HUDEP-2 (cell line): ENCODE measurements at regions not wholly inside any gene's neighbourhood (a gene's known extent, or its start where the extent isn't known, plus 50 kb on each side); places are given as distances from the start of the nearest gene placed in this dataset.

Experiments
- DNase-seq, 76 experiments: peaks; one replicate each; lab custom pipeline; 2025; ENCODE audit not compliant: unreplicated experiment in 76 of 76; lab: John Stamatoyannopoulos, UW

GRCh38 chr10:88023676-88024075, 160.3 kb downstream of the PTEN start:
- DNase-seq: no peak

- no peak for DNase-seq
These were observed 162.6 kb downstream of the PTEN start for GRCh38 chr10:88026031-88026430.

DNA sequence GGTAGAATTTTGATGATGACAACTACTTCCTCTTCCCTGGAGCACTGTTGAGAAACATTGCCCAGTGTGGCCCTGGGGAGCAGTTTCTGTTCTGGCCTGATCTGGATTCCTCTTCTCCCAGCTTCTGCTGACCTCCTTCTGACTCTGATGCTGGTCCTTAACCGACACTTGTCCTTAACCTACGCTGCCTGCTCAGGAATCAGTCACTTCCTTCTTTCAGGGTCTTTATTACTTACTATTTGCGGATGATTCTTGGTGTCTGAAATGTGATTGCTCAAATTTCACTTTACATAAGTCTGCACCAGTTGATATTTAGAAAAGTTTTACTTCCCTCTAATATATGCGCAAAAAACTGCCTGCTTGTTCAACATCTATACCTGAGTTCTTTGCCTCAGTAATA, 164.1 kb downstream of the PTEN start:
- DNase-seq: no peak

DNA sequence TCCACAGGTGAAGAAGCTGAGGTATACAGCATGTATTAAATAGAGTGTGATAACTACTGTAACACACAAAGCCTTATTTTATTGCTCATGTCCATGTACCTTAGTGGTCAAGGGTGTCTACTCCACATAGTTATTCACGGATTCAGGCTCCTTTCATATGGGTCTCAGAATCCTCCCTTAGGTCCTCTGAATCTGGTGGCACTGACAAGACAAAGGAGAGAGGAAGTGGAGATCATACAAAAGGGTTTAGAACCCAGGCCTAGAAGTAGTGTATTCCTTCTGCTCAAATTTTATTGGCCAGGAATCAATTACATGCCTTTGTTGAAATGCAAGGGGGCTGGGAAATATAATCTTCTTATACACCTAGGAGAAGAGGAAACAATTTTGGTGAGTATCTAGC, 164.6 kb downstream of the PTEN start:
- DNase-seq: no peak

GRCh38 chr10:88028654-88029053, 165.2 kb downstream of the PTEN start:
- no peak for DNase-seq

GRCh38 chr10:88032566-88032965, 169.1 kb downstream of the PTEN start:
- no peak for DNase-seq

DNA sequence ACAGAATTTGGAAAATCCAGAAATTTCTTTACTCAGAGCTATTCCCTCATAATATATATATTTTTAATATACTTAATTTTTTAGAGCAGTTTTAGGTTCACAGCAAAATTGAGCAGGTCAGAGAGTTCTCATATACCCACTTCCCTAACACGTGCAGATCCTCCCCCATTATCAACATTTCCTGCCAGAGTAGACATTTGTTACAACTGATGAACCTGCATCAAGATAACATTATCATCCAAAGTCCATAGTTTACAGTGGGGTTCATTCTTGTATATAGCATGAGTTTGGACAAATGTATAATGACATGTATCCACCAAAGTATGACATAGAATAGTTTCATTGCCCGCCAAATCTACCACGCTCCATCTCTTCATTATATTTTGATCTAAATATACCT, 170.0 kb downstream of the PTEN start:
- DNase-seq: no peak

DNA sequence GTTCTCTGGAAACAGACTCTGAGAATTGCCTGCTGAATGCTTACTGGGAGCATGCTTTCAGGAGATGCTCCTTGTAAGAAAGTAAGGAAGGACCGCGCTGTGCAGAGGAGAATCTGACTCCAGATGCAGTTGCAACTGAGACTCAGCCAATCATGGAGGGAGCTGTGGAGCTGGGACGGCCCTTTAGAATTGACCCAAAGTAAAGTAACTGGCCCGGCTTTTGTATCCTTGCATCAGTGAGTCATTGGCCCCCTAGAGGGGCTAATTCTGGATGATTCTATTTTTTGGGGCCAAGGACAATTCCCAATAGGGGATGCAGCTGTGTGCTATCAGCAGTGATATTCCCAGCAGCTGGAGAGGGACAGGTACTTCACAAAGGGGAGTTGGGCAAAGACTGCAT, 170.4 kb downstream of the PTEN start:
- DNase-seq: no peak

GRCh38 chr10:88036126-88036525, 172.7 kb downstream of the PTEN start:
- DNase-seq: no peak

GRCh38 chr10:88037623-88038022, 174.2 kb downstream of the PTEN start:
- DNase-seq: no peak

DNA sequence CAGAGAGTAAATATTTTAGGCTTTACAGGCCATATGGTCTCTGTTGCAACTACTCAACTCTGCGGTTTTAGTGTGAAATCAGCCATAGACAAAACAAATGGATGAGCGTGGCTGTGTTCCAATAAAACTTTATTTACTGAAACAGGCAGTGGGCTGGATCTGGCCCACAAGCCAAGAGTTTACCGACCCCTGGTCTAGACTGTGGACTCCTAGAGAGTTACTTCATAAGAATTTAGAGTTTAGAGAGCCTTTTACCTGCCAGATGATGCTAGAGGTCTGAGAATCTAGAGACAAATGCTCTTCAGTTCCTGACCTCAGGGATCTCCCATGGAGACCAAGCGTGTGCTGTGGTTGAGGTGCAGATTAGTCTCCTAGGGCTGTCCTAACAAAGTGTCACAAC, 174.8 kb downstream of the PTEN start:
- DNase-seq: no peak

DNA sequence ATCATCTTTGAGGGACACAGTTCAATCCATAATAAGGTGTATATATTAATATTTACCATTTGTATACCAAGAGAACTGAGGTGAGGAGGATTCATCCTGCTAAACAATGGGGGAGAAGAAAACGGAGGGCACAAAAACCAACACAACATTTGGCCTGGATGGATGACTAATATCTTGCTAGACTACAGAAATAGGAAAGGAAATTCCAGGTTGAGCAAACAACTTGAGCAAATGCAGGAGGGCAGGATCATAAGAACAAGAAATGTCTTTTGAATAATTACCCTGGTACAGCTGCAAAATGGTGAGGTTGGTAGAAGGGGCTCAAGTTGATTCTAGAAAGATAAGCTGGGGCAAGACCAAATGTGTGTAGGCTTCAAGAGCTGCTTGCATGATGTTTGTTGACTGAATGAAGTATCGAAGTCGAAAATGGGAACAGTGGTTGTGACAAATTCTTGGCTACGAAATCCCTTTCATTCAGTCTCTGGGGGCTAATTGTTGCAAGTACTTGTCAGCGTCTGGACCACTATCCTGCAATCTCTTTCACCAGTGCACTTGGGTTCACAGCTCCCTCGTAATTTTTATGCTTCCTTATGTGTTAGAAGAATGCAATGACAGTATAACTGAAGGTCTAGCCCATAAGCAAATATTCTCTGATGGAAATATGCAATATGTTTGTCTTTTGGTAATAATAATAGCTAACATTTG, 176.2 kb downstream of the PTEN start:
- DNase-seq: no peak

DNA sequence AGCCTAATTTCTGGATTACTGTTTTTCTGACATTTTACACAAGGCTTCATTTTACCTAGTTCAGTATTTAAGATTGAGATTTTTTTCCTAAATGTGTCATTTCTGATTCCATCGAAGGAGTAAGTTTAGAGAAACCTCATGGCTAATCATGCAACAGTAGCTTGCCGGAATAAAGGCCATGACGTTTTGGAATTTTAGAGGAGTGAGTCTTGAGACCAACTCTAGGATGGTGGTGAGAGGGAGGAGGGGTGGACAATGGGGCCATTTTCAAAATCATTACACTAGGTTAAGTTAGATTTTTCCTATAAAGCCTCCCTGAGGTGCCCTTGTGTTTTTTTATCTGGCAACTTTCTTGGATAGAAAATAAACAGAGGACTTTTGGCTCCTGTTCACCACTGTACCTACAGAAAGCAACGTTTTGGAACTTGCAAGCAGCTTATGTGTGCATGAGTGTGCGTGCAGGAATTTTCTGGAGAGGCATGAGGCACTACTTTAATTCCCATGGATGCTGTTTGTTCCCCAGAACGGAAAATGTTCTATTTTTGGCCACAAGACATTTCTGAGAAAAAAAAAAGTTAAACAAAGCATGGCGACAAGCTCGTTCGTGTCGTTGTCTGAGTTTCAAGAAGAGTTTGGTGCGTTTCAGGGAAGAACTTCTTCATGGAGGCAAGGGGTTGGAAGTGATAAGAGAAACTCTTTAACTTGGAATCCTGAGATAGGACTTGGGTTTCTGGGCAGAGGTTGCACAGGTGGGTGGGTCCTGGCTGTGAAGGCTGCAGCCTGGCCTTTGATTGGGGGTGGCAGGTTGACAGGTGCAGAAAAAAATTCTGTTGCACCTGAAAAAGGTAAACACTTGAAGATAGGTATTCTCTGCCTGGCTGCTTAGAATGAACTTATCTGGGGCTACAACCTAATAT, 178.1 kb downstream of the PTEN start:
- DNase-seq: no peak

DNA sequence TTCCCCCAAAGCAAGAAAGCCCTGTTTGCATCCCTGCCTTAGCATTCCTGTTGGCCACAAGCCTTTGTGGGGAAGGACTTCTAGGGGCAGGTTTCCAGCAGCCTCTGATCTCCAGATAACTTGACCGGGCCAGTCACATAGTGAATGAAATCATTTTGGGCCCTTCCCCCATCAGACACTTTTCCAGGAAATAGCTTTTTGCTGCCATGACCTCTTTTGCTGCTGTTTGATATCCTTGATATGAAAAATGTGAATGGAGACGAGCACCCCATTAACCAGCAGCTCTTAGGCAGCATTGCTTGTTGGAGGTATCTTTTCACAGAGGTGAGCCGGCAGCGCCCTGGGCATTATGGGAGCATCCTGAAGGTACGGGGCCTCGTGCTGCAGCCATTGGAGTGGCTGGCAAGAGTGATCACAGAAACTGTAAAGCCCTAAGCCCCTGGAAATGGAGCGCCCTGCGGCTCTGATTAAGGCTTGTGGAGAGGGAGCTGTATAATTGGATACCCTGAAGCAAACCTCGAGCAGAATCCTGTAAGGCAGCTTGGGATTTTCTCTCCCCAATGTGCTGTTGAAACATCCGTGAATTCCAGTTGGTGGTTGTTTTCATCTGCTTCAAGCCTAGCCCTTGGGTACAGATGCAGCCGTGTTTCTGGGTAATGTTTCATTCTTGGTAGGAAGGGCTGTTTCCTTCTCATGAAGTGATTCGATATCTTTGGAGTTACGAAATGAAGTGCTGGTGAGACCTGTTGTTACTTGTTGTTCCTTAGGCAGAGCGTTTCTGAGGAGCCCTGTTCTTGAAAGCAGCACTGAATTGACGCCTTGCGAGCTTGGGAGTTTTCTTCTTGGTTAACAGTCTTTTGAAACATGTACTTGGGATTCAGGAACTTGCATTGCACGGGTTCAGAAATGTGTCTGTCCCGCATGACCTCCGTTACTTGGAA, 179.0 kb downstream of the PTEN start:
- no peak for DNase-seq

- no peak for DNase-seq
These were observed 181.7 kb downstream of the PTEN start for GRCh38 chr10:88045096-88045495.

- DNase-seq: no peak
These were observed 182.4 kb downstream of the PTEN start for GRCh38 chr10:88045656-88046415.

DNA sequence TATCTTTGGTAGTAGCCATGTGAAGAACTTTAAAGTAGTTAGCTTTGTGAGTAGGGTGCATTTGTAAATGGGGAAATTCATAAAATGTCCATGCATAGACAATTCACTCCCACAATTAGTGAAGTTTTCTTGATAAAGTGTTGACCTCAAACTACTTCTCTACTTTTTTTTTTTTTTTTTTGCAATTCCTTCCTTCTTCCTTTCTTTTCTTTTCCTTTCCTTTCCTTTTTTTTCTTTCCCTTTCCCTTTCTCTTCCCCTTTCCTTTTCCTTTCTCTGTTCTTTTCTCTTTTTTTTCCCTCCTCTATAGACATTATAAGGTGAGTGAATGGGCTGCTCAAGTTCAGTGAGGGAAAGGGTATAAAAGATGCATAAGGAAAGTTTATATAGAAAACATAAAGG, 184.2 kb downstream of the PTEN start:
- no peak for DNase-seq

DNA sequence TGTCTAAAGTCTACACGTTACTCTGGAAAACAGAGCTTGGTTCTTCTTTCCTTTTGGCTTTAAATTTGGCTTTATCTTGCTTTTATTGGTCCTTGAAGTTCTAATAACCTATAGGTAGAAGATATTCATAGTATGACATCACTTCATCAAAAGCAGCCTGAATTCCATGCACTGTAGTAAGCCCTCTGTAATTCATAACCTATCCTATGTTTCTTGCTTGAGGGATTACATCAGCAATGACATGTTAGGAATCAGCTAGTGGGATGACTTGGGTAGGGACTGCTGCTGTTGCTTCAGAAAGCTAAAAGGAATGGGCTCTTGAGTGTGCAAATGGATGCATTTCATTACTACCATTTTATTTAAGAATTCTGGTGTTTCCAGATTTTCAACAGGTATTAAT, 184.9 kb downstream of the PTEN start:
- DNase-seq: no peak

GRCh38 chr10:88049204-88049603, 185.8 kb downstream of the PTEN start:
- DNase-seq: no peak

DNA sequence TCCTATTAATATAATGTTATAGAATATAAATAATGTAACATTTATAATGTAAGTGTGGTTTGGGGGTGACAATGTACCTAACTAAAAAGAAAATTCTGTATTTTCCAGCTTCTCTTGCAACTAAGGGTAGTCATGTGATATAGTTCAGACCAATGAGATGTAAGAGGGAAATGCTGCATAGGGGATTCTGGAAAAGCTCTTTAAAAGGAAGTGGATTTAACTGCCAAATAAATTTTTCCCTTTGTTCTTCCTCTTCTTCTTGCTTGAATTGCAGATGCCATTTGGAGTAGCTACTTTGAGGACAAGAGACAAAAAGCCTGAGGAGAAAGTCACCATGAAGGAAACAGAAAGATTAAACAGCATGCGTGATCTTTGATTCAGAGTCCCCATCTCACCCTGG, 194.3 kb downstream of the PTEN start:
- no peak for DNase-seq
